ENCODE measurements at regions not wholly inside any gene's neighbourhood (a gene's known extent, or its start where the extent isn't known, plus 50 kb on each side); places are given as distances from the start of the nearest gene placed in this dataset.

DNA sequence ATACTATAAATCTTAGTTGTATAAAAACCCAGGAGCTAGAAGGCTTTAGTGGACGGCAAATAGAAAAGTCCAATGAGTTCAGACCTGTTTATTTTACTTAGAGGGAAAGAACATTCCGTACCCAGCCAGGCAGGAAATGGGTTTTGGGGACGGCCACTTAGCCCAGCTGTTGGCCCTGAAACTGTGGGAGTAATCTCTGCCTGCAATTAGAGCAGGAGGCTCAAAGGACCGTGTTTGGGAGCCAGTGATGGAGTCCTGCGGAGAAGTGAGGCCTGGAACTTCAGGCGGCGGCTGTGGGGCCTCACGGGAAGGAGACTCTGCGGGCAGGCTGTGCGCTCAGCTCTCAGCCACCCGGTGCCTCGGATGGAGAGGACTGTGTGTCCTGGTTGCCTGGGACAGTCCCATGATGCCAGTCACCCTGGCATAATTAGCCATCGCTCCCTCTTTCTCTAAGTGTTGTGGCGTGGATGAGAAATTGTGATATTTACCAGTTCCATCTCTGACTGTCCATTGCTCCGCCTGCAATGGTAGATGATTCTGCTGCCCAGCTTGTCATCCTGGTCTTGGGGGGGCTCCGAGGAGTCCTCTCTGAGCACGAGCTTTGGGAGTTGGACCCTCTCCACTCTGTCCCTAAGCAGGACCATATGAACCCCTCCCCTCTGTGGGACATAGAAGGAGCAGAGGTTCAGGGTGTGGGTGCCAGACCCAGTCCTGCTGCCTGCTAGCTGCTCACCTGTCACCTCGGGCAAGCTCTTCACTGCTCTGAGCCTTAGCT is 530.3 kb downstream of the TBC1D22A start:
- TF ChIP-seq, protein P1, sequence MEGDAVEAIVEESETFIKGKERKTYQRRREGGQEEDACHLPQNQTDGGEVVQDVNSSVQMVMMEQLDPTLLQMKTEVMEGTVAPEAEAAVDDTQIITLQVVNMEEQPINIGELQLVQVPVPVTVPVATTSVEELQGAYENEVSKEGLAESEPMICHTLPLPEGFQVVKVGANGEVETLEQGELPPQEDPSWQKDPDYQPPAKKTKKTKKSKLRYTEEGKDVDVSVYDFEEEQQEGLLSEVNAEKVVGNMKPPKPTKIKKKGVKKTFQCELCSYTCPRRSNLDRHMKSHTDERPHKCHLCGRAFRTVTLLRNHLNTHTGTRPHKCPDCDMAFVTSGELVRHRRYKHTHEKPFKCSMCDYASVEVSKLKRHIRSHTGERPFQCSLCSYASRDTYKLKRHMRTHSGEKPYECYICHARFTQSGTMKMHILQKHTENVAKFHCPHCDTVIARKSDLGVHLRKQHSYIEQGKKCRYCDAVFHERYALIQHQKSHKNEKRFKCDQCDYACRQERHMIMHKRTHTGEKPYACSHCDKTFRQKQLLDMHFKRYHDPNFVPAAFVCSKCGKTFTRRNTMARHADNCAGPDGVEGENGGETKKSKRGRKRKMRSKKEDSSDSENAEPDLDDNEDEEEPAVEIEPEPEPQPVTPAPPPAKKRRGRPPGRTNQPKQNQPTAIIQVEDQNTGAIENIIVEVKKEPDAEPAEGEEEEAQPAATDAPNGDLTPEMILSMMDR (conservative IDR thresholded peaks at IDR 0.05; ENCODE audit: low read depth, low read length): no peak
- TF ChIP-seq EZH2 (IDR thresholded peaks at IDR 0.05; ENCODE audit: low read length, unreplicated experiment): no peak
- no peak for TF ChIP-seq EZH2phosphoT487 (IDR thresholded peaks at IDR 0.05; ENCODE audit: borderline replicate concordance, low read length)

Measured in PC-3 (cell line).